Epithelial cell of esophagus (primary cell): ENCODE measurements at regions not wholly inside any gene's neighbourhood (a gene's known extent, or its start where the extent isn't known, plus 50 kb on each side); places are given as distances from the start of the nearest gene placed in this dataset.
A peak's percentile ranks its signal among the peaks of the same experiment; 100 is the strongest.

Experiments used
- DNase-seq: peaks from one replicate; pipeline ENCODE4 v3.0.0; 2010; ENCODE audit warnings: low read depth
- H3K4me3 ChIP-seq: 2 replicates; pipeline ENCODE4 v1.5.1; 2011; ENCODE audit warnings: mild to moderate bottlenecking, low read length, control low read depth
- CTCF ChIP-seq: IDR thresholded peaks from 2 replicates; pipeline ENCODE4 v1.5.1; 2011; ENCODE audit warnings: low read depth, mild to moderate bottlenecking, low read length, control low read depth, inconsistent platforms; ENCODE audit not compliant: insufficient read depth; ENCODE audit errors: missing control alignments

GRCh38 chr1:73065339-73066041 lies 783.2 kb upstream of the NEGR1 start:
- no peak overlapping the region for H3K4me3 ChIP-seq
- no peak for TF ChIP-seq CTCF
- DNase-seq: peak; percentile 0

GRCh38 chr1:73056826-73057225 lies 774.5 kb upstream of the NEGR1 start:
- no peak for TF ChIP-seq CTCF
- H3K4me3 ChIP-seq: no peak overlapping the region

GRCh38 chr1:73044241-73045036 lies 762.1 kb upstream of the NEGR1 start:
- peak; percentile 1 for DNase-seq

More at GRCh38 chr1:73056826-73057225, 774.5 kb upstream of the NEGR1 start:
- no peak for DNase-seq

GRCh38 chr1:73042403-73042802 lies 760.1 kb upstream of the NEGR1 start:
- DNase-seq: no peak
- TF ChIP-seq CTCF: no peak

More at GRCh38 chr1:73044241-73045036, 762.1 kb upstream of the NEGR1 start:
- H3K4me3 ChIP-seq: no peak overlapping the region
- no peak for TF ChIP-seq CTCF

GRCh38 chr1:73040811-73041210 lies 758.5 kb upstream of the NEGR1 start:
- TF ChIP-seq CTCF: no peak
- DNase-seq: no peak
- no peak overlapping the region for H3K4me3 ChIP-seq

More at GRCh38 chr1:73042403-73042802, 760.1 kb upstream of the NEGR1 start:
- no peak overlapping the region for H3K4me3 ChIP-seq

GRCh38 chr1:73034271-73034670 lies 751.9 kb upstream of the NEGR1 start:
- no peak for DNase-seq
- H3K4me3 ChIP-seq: no peak overlapping the region
- no peak for TF ChIP-seq CTCF

GRCh38 chr1:73033640-73034039 lies 751.3 kb upstream of the NEGR1 start:
- TF ChIP-seq CTCF: no peak

More at GRCh38 chr1:73033640-73034039, 751.3 kb upstream of the NEGR1 start:
- no peak overlapping the region for H3K4me3 ChIP-seq
- peak; percentile 40 for DNase-seq
